HG02852 (cell line): ENCODE measurements at regions not wholly inside any gene's neighbourhood (a gene's known extent, or its start where the extent isn't known, plus 50 kb on each side); places are given as distances from the start of the nearest gene placed in this dataset.

Experiments
- ATAC-seq: cut with Tn5 transposase; IDR thresholded peaks from one replicate; pipeline ENCODE4 v1.9.1; 2021; ENCODE audit warnings: mild to moderate bottlenecking, moderate library complexity; ENCODE audit not compliant: unreplicated experiment

DNA sequence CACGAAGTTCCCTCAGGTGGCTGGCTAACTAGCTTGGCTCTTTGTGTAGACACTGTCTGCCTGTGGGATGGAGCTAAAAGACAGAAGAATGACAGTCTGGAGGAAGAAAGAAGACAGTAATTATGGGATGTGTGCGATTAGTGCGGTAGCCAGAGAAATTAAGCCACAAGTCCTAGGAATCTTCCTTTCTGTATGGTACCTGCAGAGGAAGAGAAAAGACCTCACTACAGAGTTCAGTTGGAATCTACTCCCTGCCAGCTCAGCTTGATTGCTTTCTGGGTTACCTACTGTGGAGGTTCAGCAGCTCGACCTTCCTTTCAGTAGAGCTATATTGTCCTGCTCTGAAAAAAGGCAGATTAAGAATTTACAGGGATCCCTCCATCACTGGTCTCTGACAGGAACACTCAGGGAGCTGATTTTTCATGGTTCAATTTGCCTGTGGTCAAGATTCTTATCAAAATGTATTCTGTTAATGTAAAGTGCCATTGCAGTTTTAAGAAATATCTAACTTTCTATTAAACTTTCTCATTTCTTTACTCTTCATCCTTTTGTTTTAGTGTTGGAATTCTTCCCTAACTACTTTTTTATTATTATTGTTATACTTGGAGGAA lies 187.2 kb downstream of the CENPW start:
- ATAC-seq = no peak

- no peak for ATAC-seq
Observed at GRCh38 chr6:126529637-126530362, 189.9 kb downstream of the CENPW start.

DNA sequence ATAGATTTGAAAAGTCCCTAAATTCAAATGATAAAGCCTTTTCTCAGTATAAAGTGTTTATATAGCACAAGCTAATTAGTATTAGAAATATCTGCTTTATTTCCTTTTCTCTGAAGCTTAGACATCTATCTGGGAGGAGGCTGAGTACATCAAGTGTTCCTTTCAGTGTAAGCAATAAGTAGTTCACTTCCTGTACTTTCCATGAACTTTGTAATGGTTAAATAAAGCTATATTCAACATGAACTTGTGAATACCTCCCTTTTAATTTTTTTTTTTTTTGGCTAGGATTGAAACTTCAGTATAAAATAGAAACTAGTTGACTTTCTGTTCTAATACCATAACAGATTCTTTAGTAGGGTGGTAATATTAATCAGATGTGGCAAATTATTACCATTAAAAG lies 190.9 kb downstream of the CENPW start:
- no peak for ATAC-seq

- peak; percentile 27 for ATAC-seq
Observed at GRCh38 chr6:126531286-126531685, 191.4 kb downstream of the CENPW start.

DNA sequence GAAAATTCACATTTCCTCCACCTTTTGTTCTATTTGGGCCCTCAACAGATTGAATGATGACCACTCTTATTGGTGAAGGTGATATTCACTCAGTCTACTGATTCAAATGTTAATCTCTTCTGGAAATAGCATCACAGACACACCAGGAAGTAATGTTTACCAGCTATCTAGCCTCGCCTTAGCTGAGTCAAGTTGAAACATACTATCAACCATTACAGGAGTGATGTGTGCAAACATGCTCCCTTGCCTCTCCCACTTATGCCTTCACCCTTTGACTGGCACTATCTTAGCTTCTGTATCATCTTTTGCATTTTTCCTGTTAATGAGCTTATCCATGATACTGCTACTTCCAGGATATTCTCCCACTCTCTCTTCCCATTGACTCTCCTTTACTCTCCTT lies 191.9 kb downstream of the CENPW start:
- ATAC-seq = peak; percentile 71

GRCh38 chr6:126534401-126534800 lies 194.5 kb downstream of the CENPW start:
- no peak for ATAC-seq

DNA sequence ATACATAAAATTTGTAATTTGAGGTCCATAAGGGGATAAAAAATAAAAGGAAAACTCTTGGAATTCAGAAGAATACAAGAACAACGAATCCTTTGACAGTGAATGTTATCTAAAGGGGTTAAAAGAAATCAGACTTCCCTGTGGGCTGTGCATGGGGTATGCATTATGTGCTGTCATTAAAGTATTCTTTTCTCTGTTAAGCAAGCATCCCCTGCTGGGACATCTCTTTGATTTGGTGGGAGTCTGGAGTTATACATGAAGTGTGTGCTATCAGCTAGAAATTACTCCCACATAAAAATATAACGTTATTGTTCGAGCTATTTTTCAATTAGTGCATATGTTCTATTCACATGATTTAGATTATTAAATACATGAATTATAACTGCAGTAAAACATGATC lies 195.2 kb downstream of the CENPW start:
- no peak for ATAC-seq

DNA sequence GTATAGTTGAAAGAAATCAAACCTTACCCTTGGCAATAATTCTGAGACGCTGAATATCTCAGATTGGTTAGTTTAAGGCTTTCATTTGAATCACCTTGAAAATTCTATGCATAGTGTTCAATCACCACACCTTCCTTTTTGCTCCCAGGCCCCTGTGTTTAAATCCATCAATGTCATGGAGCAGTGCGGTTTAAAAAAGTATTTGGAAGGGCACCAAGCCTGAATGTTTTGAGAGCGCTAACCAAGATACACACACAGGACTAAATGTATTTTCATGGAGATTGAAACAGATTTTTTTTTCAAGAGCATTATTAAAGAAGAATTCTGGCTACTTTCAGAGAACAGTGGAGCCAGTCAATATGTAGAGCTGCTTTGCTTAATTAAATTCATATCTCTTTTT lies 195.7 kb downstream of the CENPW start:
- ATAC-seq = no peak

DNA sequence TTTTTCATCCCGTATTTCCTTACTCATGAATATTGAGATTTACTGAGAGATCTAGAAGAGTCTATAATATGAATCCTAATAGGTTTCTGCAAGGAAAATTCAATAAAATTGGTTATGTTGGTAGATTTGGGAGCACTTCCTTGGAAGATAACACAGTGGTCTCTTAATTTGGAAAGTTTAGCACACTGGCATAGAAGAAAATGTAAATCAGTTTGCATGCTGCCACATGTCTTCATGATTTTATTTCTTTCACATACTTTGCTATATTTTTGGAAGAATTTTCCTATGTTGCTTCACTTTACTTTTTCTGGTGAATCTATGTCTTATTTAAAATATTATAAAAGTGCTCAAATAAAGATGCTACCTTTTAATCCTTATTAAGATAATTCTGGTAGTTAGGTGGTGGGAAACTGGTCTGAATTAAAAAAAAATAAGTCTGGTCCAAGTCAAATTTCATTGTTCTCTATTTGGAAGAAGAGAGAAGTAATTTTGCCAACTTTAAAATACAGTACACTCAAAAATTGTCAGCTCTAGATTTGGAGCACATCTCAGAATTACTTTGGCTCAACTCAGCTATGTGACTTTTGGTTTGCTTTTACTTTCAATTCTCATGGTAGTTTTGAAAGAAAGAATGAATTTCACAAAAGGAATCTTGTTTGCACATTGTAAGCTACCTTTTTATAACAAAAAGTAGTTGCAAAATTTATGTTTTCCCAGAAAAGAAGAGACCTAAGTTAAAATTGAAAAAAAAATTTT lies 197.3 kb downstream of the CENPW start:
- ATAC-seq = no peak

GRCh38 chr6:126539022-126539421 lies 199.1 kb downstream of the CENPW start:
- ATAC-seq = no peak

GRCh38 chr6:126540161-126540560 lies 200.2 kb downstream of the CENPW start:
- ATAC-seq = no peak

DNA sequence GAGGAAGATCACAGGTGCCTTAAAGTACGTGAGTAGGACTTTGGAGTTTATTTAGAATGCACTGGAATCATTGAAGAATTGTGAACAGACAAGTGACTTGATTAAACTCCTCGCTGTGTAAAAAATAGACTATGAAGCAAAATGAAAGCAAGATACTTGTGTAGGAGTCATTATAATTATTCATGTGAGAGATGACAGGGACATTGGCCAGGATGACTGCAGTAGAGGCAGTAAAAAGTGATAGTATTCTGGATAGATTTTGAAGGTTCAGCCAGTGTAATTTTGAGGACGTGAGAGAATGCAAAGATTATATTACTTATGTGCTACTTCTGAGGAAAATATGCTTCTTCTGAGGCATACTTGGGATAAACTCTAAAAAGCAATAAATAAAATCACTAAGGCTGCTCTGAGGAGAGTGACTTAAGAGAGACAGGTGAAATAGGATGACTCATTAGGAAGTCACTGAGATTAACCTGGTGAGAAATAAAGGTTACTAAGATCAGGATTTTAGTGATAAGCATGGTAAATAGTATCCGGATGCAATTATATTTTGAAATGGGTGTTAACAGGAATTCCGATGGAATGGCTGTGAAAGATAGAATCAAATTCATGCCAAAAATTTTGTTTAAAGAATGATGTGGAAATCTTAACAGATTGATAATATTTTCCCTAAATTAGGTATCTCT lies 202.0 kb downstream of the CENPW start:
- ATAC-seq = no peak

- ATAC-seq = no peak
Observed at GRCh38 chr6:126546541-126547120, 206.7 kb downstream of the CENPW start.

DNA sequence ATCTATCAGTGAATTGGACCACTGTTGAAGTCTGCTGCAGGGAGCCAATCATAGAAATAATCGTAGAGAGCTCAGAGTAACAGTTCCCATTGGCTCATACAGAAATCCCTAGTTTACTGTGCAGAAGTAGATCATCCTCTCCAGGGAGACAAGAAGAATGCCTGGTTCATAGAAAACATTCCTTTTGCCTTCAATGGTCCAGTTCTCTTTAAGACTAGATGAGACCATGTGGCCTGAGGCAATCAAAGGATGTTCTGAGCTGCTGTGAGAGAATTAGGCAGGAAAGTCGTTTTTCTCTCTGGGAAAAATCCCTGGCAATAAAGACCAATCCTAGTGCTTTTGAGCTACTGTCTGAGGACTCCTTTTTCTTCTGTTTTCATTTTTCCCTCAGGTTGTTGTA lies 208.4 kb downstream of the CENPW start:
- ATAC-seq = no peak

DNA sequence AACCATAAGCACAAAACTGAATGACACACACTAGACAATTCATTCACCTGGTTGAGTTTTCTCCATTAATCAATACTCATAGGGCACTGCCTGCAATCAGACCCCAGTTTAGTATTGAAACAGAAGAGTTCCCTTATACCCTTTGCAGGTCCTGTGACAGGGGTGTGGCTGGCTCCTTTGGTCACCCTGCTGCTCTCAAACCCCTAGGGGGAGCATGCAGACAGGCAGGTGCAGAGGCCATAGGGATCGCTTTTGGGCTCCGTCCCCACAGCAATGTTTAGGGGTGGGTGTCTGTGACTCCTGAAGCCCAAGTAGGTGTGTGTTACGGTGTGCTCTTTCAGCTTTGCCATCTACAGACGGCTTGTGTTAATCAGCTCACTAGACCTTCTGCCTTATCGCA lies 210.4 kb downstream of the CENPW start:
- no peak for ATAC-seq

- no peak for ATAC-seq
Observed at GRCh38 chr6:126551832-126552231, 211.9 kb downstream of the CENPW start.

- ATAC-seq = no peak
Observed at GRCh38 chr6:126553854-126554253, 213.9 kb downstream of the CENPW start.

DNA sequence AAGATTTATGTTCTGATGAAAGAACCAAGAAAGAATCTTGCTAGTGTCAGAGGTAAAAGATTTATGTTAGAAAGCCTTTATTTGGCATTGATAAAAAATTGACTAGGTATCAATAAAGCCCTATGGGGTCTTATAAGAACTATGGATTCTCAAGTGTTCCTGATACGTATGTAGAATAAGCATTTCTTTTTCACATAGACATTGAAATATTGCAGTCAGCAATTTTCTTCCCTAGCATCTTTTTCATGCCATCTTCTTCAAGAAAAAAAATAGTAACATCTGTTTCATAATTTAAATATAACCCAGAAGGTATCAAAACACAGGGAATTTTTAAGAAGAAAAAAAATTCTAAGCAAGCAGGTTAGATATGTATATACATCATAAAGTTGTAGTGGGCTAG lies 230.6 kb downstream of the CENPW start:
- ATAC-seq = no peak

DNA sequence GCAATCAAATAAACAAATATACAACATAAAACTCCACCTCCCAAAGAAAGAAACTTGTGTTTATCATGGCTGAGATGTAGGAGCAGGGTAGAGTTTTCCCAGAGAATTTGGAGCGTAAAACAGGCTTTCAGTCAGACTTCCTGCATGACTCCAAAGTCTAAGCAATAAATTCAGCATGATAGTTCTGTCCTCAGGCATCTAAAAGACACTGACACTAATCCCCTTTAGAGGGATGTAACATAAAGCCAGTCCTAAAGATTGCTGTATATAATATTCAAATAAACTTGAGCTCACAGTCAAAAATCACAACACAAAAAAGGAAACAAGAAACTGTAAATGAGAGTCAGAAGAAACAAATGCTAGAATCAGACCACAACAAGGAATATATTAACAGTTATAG lies 234.4 kb downstream of the CENPW start:
- ATAC-seq = no peak

GRCh38 chr6:126581316-126581715 lies 241.4 kb downstream of the CENPW start:
- no peak for ATAC-seq

GRCh38 chr6:126600258-126600916 lies 260.5 kb downstream of the CENPW start:
- no peak for ATAC-seq
